NOMO-1 treated with DMSO at 0.1 percent for 48 hours (cell line): ENCODE measurements at regions not wholly inside any gene's neighbourhood (a gene's known extent, or its start where the extent isn't known, plus 50 kb on each side); places are given as distances from the start of the nearest gene placed in this dataset.

Experiments
- DNase-seq: peaks from one replicate; lab custom pipeline; 2025; ENCODE audit not compliant: unreplicated experiment; lab: John Stamatoyannopoulos, UW

DNA sequence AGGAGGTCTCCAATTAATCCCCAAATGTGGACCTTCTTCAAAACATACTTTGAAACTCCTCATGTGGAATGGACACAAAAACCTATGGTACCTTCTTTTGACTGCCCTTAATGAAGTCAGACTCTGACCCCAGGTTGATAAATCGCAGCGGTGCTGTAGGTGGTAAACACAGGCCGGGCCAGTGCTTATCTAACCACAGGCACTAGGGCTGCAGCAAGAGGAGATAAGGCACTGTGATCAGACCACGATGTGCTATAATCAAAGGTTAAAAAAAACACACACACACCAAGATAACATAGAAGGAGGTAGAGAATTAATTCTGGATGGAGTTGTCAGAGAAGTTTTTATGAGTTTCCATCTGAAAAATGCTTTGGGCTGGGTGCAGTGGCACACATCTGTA lies 52.3 kb upstream of the SIPA1L2 start:
- no peak for DNase-seq

DNA sequence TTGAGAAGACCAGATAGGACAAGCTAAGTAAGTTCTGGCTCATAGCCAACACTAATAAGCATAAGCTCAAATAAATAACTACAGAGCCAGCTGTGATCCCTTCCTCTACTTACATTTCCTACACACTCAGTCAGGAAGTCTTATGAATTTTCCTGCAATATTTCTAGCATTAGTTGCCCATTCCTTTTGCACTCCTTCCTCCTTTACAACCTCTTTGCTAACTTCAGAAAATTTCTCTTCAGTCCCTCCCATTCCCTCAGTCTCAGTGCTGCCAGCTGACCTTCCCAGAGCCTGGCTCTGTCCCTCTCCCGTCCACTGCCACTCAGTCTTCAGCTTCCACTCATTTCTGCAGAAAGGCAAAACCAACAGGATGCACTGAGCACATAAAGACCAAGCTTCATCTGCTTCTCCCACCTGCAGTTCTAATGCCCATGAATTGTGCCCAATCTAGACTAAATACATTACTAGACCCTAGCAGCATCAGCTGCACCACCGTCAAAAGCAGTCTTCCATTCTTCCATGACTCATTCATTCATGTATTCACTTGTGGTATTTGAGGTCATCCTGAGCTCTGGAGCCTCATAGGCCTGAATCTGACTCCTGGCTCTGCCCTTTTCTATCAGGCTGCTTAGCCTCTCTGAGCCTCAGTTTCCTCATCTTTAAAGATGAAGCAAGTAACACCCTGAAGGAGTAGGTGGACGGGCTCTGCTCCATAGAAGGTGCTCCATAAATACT lies 54.6 kb upstream of the SIPA1L2 start:
- no peak for DNase-seq

DNA sequence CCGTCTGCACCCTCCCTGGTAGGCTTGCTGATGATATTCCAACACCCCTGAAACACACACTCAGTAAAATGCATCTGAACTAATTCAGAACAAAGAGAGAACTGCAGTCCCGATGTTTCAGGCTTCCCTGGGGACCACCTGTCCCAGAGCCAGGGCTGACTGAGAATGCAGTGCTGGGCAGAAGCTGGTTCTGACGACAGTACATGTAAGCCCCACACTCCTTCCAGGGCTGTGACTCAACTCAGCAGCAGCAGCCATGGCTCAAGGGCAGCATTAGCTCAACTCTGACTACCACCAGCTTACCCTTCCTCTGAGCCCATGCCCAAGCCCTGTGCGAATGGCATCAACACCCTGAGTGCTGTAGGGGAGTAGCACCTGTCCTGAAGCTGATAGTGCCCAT lies 56.4 kb upstream of the SIPA1L2 start:
- no peak for DNase-seq

DNA sequence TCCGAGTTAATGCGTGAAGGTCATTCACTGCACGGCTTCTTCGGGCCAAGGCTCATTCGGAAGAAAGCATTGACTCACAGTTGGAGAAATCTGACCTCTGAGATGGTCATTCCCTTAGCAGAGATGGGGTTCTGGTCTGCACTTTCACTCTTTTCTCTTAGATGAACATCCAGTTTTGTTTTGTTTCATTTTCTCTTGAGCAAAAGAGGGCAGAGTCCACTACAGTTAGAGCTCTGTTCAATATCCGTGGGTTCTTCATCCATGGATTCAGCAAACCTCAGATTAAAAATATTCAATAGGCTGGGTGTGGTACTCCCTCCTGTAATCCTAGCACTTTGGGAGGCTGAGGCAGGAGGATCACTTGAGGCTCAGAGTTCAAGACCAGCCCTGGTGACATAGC lies 57.4 kb upstream of the SIPA1L2 start:
- no peak for DNase-seq

DNA sequence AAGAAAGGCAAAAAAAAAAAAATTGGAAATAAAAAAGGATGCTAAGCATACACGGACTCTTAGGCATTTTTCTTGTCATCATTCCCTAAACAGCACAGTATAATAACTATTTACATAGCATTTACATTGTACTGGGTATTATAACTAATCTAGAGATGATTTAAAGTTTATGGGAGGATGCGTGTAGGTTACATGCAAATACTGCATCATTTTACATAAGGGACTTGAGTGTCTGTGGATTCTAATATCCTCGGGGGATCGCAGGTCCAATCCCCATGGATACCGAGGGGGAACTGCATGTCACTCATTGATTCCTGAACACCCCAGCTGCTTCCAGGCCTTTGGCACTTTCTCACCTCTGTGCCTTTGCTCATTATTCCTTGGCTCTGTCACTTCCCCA lies 57.8 kb upstream of the SIPA1L2 start:
- no peak for DNase-seq

DNA sequence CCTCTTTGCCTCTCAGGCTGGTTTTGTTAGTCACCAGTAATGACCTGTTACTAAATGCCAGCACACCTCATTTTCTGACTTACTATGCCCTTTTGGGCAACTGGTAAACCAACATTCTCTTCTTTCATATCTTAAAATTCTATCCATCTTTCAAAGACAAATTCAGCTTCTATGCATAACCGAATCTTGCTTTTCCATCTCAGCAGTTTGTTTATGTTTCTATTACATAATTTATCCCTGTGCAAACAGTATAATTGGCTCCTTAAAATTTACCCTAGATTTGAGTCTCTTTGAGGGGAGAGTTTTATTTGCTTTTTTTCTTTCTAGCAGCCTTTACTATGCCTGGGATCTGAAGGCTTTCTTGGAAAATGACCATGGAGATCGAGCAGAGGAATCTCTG lies 58.5 kb upstream of the SIPA1L2 start:
- DNase-seq, result no peak

DNA sequence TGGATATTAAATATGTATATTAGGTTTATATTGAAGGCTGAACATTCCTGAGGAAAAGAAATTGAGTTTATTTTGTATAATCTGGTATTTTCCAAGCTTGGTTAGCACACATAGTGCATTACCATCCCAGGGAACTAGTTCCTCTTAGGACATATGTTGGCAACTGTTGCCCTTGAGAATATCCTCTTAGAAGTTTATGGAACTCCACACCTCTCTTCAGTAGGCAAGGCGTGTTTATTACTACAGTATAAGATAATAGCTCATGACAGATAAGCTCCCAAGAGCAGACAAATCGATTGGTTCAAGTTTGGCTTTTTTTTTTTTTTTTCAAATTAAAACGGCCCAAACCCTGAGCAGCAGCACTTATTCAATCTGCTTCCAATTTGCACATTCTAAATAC lies 59.8 kb upstream of the SIPA1L2 start:
- no peak for DNase-seq

DNA sequence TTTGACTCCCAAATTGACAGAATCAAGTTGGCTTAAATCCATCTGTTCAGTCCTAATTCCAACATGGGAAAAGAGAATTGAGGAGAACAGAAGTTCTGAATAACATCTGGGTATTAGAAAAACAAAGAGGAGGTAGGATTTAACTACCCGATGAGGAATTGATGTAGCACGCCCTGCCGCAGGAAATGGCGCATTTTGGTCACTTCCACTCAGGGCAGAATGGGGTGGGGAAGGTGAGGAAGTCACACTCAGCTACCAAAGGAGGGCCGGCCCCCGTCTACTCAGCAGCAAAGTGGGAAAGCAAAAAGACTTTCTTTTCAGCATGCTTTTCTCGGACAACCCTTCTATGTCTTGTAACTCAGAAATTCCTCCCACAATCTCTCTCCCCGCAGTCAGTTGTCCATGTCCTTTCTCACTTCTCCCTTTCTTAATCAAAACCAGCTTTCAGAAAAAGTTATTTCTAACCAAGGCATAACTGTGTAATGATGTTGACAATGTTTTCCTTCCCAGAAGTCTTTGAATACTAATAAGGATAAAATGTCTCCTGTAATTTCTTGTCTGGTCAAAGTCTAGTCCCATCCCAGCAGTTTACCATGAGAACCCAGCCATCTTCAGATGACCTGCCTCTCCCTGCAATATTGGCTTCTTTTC lies 60.5 kb upstream of the SIPA1L2 start:
- DNase-seq, result peak; percentile 20

DNA sequence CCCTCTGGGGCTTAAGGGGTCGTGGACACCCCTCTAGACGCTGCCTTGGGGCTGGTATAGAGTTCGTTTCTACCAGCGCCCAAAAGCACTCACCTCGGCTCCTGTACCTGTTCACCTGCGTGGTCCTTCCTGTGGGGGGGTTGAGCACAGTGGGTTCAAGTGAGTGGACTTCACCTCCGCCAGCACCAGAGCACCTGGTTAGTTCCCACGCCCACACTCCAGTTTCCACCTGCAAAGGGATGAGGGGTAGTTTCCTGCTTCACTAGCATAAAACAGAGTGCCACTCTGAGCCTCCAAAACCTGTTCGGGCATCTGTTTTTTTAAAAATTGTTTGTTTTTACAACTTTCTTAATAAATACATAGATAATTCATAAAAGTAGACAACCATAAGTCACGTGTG lies 64.5 kb upstream of the SIPA1L2 start:
- DNase-seq, result no peak

DNA sequence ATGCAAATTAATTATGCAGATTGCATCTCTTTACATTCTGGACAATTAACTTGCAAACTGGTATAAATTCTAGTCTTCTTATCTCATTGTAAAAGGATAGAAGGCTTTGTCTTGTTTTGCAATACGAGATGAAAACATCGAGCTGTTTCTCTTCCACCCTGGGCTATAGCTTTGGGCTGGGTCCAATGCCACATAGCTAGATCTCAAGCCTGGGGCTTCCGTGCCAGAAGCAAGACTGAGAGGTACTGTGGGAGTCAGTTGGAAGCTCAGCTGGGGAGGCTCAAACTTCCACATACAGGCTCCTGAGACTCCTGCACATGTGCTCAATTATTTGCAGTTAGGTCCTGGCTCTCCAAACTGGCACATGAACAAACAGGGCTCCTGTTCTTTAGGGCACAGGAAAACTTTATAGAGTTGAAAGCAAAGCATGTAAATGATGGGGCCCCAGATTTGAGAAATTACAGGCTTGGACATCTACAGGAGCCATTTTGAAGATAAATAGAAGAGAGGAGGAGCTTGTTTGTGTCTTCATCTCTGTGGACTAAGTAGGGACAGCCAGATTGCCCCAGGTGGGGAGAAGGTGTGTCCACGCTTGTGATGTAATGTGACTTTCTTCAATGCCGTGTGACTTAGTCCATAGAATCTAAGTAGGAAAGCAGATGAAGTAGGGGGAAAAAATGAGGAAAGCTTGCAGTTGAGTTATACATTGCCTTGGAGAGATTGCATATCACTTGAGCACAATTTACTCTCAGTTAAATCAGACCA lies 65.9 kb upstream of the SIPA1L2 start:
- DNase-seq, result no peak

DNA sequence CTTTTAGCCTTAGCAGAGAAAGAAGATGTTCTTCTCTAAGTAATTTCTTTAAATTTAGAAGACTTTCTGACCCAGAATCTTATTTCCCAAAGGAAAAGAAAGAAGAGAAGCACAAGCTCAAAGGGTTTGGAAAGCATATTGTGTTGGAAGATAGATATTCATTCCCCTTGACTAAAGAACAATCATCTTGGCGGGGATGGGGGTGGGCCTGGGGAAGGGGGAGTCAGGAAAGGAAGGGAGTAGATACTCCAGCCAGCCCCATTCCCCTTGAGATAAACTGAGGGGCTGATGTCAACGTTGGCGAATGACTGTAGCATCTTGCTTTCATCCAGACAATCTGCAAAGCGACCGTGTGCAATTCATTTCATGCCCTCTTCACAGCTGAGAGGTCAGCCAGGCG lies 66.5 kb upstream of the SIPA1L2 start:
- DNase-seq, result no peak

DNA sequence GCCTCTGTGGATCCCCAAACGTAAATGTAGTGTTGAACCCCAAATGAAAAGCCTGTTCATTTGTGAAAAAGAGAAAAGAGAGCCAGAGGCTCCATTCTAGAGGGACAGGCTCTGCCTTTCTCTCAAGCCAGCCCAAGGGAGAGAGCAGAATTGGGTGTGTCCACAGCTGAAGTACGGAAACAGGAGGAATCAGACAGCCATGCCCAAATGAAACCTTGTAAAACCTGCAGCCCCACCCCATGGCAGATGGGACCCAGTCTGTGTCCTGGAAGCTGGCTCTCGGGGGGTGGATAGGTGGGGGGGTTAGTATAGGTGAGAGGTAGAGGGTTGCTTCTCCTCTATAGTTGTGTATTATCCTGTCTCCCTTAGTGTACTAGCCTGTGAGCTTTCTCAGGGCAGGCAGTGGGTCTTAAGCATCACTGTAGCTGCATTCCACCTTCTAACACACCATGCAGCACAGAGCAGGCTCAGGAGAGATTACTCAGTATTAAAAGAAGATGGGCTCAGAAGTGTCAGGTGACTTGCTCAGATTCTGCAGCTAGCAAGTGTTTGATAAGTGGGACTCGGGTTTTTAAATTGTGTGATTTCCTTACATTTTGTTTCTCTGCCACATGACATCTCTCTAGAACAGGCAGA lies 67.4 kb upstream of the SIPA1L2 start:
- no peak for DNase-seq

DNA sequence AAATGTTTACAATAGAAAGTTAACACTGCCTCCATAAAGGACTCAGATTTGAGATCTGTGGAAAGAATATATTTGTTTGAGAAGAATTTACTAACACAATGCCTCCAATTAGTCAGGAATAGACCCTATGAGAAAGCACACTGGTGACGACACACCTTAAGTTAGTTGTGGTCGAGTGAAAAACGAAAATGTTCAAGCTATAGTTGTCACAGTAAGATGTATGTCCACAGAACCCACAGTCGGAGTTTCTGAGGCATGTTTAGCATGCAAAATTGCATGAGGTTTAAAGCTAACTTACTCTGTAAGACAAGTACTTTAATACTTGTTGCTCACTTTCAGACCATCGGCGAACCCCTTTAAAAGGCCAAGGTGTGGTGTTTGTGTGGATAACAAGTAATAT lies 69.9 kb upstream of the SIPA1L2 start:
- DNase-seq, result no peak

DNA sequence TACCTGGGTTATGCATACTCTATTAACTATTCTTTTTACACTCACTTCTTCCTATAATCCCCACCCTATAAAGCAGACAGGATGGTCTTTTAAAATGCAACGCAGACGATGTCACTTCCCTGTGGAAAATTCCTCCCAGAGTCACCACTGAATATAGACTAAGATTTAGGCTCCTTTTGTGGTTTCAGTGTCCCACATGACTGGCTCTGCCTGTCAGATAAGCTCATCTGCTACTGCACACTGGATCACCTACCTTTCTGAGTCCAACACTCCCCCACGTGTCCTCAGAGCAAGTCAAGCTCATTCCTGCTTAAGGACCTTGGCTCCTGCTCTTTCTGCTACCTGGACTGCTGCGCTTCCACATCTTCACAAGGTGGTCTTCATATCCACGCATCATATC lies 73.0 kb upstream of the SIPA1L2 start:
- no peak for DNase-seq

DNA sequence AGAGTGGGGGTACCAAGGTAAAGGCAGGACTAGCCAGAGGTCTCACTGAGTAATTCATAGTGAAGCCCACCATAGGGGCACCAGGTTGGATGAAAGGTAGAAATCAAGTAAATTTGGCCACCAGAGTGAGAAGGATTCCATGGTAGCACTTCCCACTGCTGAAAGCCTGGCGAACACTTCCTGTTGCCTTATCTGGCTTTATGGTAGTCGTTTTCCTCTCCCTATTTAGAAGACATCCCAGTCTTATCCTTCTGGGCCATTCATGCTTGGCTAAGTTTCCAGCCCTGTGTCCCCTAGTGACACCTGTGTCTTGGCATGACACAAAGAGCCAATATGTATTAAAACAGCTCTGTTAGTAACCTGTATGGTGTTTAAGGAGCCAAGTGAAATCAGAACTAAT lies 74.3 kb upstream of the SIPA1L2 start:
- no peak for DNase-seq

DNA sequence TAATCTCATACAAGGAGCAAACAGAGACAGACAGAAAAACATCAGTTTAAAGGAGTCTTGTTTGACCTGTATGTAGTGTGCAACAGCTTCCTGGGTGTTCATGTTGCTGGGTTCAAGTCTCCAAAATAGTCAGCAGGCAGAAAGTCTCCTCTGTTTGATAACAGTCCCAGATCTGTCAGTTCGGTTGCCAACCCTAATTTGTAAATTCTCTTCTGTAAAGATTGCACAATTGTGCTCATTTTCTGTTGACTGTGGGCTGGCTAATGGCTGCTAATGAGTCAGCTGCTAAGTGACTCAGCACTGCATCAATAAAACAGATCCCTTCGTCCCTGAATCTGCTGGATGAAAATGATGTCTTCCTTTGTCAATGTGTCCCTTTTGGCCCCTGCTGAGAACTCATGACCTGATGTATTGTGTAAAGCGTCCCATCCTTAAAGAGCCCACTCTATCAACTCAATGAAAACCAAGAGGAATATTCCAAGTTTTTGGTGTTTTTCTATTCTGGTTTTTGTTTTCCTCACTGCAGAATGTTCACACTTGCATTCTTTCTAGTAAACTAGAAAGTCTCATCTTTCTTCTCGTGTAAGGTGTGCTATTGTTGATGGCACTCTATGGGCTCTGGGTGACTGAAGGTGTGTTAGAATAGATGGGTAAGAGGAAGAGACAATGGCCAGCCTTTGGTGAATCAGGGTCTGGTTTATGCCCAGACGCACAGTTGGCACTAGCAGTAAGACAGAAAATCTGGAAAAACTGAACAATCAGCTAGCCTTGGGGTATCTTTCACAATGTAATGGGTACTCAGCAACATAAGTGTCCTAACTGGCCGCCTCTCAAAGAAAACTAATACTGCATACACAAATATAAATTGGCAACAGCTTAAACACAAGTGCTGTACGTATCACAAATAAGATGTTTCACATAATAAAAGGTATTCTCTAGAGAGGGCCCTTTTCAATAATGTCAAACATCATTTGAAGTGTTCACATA lies 75.1 kb upstream of the SIPA1L2 start:
- peak; percentile 88 for DNase-seq

DNA sequence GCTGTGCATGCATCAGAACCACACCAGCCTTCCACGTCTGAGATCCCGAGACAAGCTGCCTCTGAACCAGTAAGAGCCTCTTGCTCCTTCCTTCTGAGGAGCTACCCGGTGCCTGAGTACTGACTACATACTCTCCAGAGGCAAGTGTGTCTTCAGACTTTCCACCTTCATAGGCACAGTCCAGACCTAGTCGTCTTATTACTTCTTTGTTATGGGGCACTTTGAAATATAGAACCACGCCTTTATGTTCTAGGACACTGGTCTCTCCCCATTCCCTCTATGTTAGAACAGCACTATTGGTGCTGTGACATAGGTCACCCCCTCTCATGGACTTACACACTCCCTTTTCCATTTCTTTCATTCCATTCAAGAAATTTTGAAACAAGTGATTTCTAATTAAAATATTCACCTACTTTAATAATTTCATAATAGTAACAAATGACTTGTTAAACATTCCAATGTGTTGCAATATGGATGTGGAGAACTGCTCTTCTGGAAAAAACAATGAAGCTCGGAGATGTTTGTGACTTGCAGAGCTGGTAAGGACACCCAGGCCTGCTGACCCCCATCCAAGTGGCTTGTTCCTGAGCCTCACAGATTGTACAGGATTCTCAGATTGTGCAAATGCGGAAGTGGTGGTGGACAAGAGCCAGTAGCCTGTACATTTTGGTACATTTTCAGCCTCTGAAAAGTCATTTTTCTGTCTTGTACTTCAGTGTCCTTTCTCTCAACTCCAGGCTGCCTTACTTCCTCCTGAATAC lies 76.1 kb upstream of the SIPA1L2 start:
- DNase-seq, result no peak

DNA sequence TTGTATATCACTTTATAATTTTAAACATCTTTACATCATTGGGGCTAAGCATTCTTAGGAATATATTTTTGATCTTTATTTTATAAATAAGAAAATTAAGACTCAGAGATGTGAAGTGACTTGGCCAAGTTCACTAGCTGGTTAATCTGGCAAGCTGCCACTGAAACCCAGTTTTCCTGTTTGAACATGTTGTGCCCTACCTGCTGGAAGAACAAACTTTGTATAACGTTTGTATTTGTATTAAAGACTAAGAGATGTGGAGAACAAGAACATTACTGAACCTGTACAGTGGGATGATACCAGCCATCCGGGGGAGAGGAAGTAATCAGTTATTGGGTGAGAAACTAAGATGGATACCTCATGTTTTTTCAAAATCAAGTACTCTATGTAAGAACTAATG lies 77.2 kb upstream of the SIPA1L2 start:
- DNase-seq, result no peak

DNA sequence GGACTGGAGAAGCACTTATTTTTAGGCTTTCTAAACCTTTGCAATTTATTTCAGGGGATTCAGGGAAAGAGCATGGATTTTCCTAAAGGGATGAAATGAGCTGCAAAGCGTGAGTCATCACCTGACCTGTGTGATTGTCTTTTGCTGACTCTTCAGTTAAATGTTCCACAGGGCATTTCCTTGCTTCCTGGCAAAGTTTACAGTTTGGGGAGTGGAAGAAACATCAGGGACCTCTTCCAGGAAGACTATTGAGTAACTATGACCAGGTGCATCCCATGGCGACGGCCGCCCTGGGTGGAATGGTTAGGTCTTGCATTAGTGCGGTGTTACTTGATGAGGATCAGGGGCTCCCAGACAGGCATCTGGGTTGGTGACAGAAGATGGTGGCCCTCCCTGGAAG lies 79.5 kb upstream of the SIPA1L2 start:
- DNase-seq, result no peak

DNA sequence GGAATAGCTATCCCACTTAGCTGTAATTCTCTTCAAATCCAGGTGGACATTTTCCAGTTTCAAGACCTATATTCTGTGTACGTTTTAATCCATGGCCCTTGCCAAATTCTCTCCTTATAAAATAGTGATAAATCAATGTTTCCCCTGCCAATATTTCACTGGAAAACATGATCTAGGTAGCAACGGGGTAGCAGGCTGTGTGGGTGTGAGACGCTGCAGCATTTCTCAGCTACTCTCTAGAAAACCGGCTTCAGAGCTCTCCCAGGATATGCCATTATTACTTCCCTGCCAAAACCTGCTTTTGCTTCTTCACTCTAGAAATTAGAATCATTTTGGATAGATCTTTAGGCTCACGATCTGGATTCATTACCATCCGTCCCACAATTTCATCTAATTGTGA lies 82.1 kb upstream of the SIPA1L2 start:
- no peak for DNase-seq
